ENCODE measurements at regions not wholly inside any gene's neighbourhood (a gene's known extent, or its start where the extent isn't known, plus 50 kb on each side); places are given as distances from the start of the nearest gene placed in this dataset.
"Not testable (repeated sequence)": the region's sequence is repeated elsewhere in the genome, so short reads cannot be mapped to it uniquely, and the experiment has no call there.

GRCh38 chr2:58694114-58694513, 453.0 kb upstream of the FANCL start:
- DNase-seq: not testable (repeated sequence)

GRCh38 chr2:58691041-58691440, 449.9 kb upstream of the FANCL start:
- DNase-seq: not testable (repeated sequence)

GRCh38 chr2:58688813-58689212, 447.7 kb upstream of the FANCL start:
- DNase-seq: no peak

- no peak for DNase-seq
These were observed 445.7 kb upstream of the FANCL start for GRCh38 chr2:58686776-58687175.

- DNase-seq: no peak
These were observed 439.7 kb upstream of the FANCL start for GRCh38 chr2:58680755-58681310.

GRCh38 chr2:58677748-58678147, 436.6 kb upstream of the FANCL start:
- no peak for DNase-seq

- no peak for DNase-seq
These were observed 430.6 kb upstream of the FANCL start for GRCh38 chr2:58671675-58672074.

- DNase-seq: no peak
These were observed 428.9 kb upstream of the FANCL start for GRCh38 chr2:58669998-58670397.

- no peak for DNase-seq
These were observed 426.1 kb upstream of the FANCL start for GRCh38 chr2:58667137-58667774.

GRCh38 chr2:58666323-58666970, 425.3 kb upstream of the FANCL start:
- DNase-seq: no peak

- DNase-seq: no peak
These were observed 424.0 kb upstream of the FANCL start for GRCh38 chr2:58665154-58665553.

GRCh38 chr2:58664523-58665151, 423.5 kb upstream of the FANCL start:
- DNase-seq: peak in 2 of 3 experiments; percentile 16 to 73

- no peak for DNase-seq
These were observed 418.9 kb upstream of the FANCL start for GRCh38 chr2:58660046-58660445.

GRCh38 chr2:58655152-58655551, 414.0 kb upstream of the FANCL start:
- DNase-seq: no peak

- DNase-seq: peak in 1 of 3 experiments; percentile 4
These were observed 410.8 kb upstream of the FANCL start for GRCh38 chr2:58651930-58652329.

GRCh38 chr2:58650781-58651180, 409.7 kb upstream of the FANCL start:
- no peak for DNase-seq

- DNase-seq: no peak
These were observed 408.6 kb upstream of the FANCL start for GRCh38 chr2:58649756-58650155.

GRCh38 chr2:58645017-58645416, 403.9 kb upstream of the FANCL start:
- DNase-seq: peak in 1 of 3 experiments; percentile 20

- DNase-seq: no peak
These were observed 403.3 kb upstream of the FANCL start for GRCh38 chr2:58644451-58644850.

GRCh38 chr2:58641001-58641400, 399.9 kb upstream of the FANCL start:
- no peak for DNase-seq

- DNase-seq: peak in 1 of 3 experiments; percentile 45
These were observed 398.9 kb upstream of the FANCL start for GRCh38 chr2:58640042-58640441.

GRCh38 chr2:58638256-58638805, 397.2 kb upstream of the FANCL start:
- DNase-seq: no peak

GRCh38 chr2:58636872-58637271, 395.7 kb upstream of the FANCL start:
- no peak for DNase-seq

All from NCI-H1417 (cell line).